SK-N-MC (cell line): ENCODE measurements at regions not wholly inside any gene's neighbourhood (a gene's known extent, or its start where the extent isn't known, plus 50 kb on each side); places are given as distances from the start of the nearest gene placed in this dataset.

Experiments used
- EZH2 ChIP-seq: fragments of 200-600 bp; sonication (generic); IDR thresholded peaks from one replicate; pipeline ENCODE4 v1.6.1; 2017; ENCODE audit warnings: antibody characterized with exemption
- POLR2AphosphoS5 ChIP-seq: IDR thresholded peaks from 2 replicates; pipeline ENCODE4 v1.6.1; 2012; ENCODE audit warnings: mild to moderate bottlenecking, low read depth, low read length, borderline replicate concordance

GRCh38 chr1:8174807-8175206 is 143.1 kb upstream of the SLC45A1 start:
- no peak for TF ChIP-seq POLR2AphosphoS5
- TF ChIP-seq EZH2 = no peak
